HEK293 (cell line): ENCODE measurements at regions not wholly inside any gene's neighbourhood (a gene's known extent, or its start where the extent isn't known, plus 50 kb on each side); places are given as distances from the start of the nearest gene placed in this dataset.
"Not testable (repeated sequence)": the region's sequence is repeated elsewhere in the genome, so short reads cannot be mapped to it uniquely, and the experiment has no call there.

Experiments used
- KLF10 ChIP-seq: fragments of 450-650 bp; IDR thresholded peaks from 2 replicates; pipeline ENCODE4 v1.5.1; 2018; ENCODE audit warnings: missing biosample characterization, mild to moderate bottlenecking, missing genetic modification characterization
- TCF7L2 ChIP-seq: IDR thresholded peaks from 2 replicates; pipeline ENCODE4 v1.6.1; 2011; ENCODE audit warnings: low read depth, mild to moderate bottlenecking, inconsistent platforms, low read length, moderate library complexity, borderline replicate concordance
- ZNF274 ChIP-seq, 2 experiments: fragments of 200-500 bp in 1 of 2; fragments of 450-650 bp in 1 of 2; sonication (Bioruptor generic) in 1 of 2; formaldehyde crosslinking in 1 of 2; IDR thresholded peaks; 2 replicates each; pipeline versions ENCODE4 v1.5.1 to v1.6.1; 2014 to 2016; ENCODE audit warnings: borderline replicate concordance in 1 of 2, inconsistent platforms in 1 of 2, low read length in 1 of 2, missing biosample characterization in 1 of 2, missing genetic modification characterization in 1 of 2
- ZNF398 ChIP-seq: fragments of 450-650 bp; formaldehyde crosslinking; IDR thresholded peaks from 2 replicates; pipeline ENCODE4 v1.5.1; 2017; ENCODE audit warnings: missing biosample characterization, missing genetic modification characterization
- ZNF660 ChIP-seq: fragments of 450-650 bp; IDR thresholded peaks from 2 replicates; pipeline ENCODE4 v1.5.1; 2018; ENCODE audit warnings: missing biosample characterization, mild to moderate bottlenecking, missing genetic modification characterization
- ZNF677 ChIP-seq: fragments of 450-650 bp; IDR thresholded peaks from 2 replicates; pipeline ENCODE4 v1.5.0; 2018; ENCODE audit warnings: missing biosample characterization, mild to moderate bottlenecking, missing genetic modification characterization, moderate library complexity
- ZNF776 ChIP-seq: fragments of 450-650 bp; formaldehyde crosslinking; IDR thresholded peaks from 2 replicates; pipeline ENCODE4 v1.5.0; 2017; ENCODE audit warnings: missing biosample characterization, missing genetic modification characterization, borderline replicate concordance

GRCh38 chr11:67793750-67794149, 119.3 kb upstream of the ALDH3B2 start:
- not testable (repeated sequence) for TF ChIP-seq TCF7L2; ZNF274 (IDR thresholded peaks at IDR 0.05; ENCODE audit: low read length); ZNF274 (tag by site-specific recombination; IDR thresholded peaks at IDR 0.05; ENCODE audit: borderline replicate concordance); ZNF776 (tag by site-specific recombination); KLF10 (tag by site-specific recombination); ZNF660 (tag by site-specific recombination); ZNF677 (tag by site-specific recombination); ZNF398
